HG02970 (cell line): ENCODE measurements at regions not wholly inside any gene's neighbourhood (a gene's known extent, or its start where the extent isn't known, plus 50 kb on each side); places are given as distances from the start of the nearest gene placed in this dataset.
"Not testable (repeated sequence)": the region's sequence is repeated elsewhere in the genome, so short reads cannot be mapped to it uniquely, and the experiment has no call there.

Experiments used
- ATAC-seq: cut with Tn5 transposase; IDR thresholded peaks from one replicate; pipeline ENCODE4 v1.9.1; 2021; ENCODE audit warnings: mild to moderate bottlenecking, moderate library complexity, moderate number of reproducible peaks; ENCODE audit not compliant: unreplicated experiment, low FRiP score

DNA sequence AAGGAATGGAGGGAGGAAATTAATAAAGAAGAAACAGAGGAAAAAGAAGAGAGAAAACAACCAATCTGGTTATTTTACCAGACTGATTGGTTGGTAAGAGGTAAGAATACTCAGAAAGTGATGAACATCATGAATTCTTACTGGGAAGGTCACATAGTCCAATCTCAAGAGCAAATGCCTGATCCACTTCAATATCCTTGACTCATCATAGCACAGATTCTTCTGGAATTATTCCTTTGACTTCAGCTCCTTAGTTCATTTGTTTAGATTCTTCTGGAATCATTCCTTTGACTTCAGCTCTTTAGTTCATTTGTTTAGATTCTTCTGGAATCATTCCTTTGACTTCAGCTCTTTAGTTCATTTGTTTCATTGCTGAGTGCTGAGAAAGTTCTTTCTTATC is 2030.6 kb upstream of the CELF4 start:
- ATAC-seq, result no peak

DNA sequence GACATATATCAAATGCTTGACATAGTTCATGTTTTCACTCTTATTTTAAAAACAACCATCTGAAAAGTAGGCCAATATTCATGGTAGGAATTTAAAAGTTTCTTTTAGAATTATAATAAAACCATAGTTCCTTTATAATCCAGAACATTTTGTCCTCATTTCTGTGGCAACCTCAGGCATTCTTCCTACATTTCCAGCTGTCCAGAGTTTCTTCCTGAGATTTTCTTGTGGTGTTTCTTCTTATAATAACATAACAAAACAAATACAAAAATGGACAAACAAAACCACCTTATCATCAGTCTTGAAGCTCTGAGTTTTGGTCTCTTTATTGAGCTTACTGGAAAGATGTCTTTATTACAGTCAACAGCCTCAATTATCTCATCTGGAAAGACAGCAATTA is 2028.6 kb upstream of the CELF4 start:
- ATAC-seq, result no peak

DNA sequence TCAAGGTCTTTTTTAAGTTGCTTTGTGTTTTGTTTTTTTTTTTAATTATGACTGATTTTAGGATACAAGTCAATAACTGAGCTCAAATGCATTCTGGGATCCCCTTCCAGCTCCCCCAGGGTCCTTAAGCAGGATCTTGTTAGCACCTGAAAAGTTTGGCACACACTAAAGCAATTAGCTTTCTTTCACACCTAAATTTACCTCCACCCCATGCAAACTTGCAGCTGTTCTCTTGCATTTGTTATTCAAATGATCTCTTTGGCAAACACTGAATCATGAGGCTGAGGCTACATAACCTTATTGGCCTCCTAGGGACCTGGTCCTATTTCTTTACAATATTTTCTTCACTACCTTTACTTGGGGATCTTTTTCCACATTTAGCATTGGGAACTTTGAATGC is 2026.1 kb upstream of the CELF4 start:
- no peak for ATAC-seq

DNA sequence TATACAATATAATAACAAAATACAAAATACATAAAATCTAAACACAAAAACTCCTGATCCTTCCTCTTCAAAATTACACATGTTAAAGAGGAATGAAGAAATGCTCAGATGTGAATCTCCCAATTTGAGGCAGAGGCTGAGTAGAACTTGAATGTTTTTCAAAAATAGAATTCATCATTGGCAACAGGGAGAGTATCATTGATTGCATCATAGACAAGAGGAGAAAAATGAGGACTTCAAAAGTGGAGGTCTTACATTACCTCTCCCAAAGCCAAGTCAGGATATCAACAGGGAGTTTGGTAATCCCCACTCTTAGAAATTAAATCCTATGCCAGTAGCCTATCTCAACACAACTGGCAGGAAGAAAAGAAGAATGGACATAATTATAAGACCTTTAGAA is 2023.9 kb upstream of the CELF4 start:
- ATAC-seq, result no peak

DNA sequence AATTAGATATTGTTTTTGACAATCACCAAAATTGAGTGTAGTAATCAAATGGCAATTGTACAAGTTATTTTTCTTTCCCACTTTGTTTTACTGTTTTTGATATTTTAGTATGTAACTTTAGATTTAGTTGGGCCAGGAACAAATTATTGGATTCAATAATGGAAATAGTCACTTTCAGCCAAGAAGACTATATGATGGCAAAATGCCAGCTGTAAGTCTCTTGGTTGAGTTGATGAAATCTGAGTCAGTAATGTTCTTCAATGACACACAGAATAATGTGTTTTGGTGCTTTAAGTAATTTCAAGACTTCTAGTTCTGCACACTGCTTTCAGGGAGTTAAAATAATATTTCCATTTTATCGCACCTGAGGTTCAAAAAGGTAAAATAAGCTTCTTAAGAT is 2022.0 kb upstream of the CELF4 start:
- ATAC-seq, result no peak

DNA sequence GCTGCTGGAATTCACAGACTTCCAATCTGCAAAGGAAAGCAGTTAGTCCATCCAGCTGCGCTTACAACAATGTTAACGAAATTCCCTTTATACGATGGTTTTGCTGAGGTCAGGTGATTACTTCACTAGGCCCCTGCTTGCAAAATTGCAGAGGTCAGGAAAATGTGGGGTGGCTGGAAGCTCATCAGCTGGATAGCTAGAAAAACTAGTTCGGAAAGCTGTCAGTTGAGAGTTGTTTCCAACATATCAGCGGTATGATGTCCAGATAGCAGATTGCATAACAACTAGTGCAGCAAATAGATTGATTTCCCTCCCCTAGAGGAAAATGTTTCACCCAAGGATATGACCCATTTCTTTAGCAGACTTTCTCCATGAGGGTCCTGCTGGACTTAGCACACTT is 2021.1 kb upstream of the CELF4 start:
- no peak for ATAC-seq

DNA sequence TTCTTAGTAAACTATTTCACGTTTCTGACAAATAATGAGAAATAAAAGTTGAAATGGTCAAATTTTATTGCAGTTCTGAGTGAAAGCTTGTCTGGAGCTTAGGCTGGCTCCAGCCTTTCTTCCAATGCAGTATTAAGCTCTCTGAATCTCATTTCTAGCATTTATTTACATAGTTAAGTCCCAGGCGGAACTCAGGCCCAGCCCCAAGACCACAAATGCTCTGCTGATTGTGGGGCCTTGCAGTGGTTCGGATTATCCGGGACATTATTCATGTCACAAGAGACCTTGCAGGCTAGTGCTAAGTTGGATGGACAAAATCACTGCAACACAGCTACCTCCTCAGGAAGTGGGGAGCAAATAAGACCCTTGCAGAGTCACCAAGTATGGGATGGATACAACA is 2009.3 kb upstream of the CELF4 start:
- ATAC-seq, result no peak

DNA sequence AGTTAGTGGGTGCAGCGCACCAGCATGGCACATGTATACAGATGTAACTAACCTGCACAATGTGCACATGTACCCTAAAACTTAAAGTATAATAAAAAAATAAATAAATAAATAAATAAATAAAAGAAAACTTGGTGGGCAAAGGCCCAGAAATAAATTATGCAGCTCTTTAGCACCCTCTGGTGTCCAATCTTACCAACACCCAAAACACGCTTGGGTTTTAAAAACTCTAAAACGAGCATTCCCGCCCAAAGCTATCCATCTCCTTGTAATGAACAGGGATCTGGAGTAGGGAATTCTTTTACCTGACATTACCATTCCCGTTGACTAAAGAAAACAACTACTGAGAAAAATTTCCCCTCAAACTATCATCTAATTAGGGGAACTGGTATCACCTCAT is 2005.9 kb upstream of the CELF4 start:
- ATAC-seq, result no peak

DNA sequence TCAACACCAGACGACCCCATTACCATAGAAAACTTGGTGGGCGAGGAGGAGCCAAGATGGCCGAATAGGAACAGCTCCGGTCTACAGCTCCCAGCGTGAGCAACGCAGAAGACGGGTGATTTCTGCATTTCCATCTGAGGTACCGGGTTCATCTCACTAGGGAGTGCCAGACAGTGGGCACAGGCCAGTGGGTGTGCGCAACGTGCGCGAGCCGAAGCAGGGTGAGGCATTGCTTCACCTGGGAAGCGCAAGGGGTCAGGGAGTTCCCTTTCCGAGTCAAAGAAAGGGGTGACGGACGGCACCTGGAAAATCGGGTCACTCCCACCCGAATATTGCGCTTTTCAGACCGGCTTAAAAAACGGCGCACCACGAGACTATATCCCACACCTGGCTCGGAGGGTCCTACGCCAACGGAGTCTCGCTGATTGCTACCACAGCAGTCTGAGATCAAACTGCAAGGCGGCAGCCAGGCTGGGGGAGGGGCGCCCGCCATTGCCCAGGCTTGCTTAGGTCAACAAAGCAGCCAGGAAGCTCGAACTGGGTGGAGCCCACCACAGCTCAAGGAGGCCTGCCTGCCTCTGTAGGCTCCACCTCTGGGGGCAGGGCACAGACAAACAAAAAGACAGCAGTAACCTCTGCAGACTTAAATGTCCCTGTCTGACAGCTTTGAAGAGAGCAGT is 2000.1 kb upstream of the CELF4 start:
- ATAC-seq, result not testable (repeated sequence)

DNA sequence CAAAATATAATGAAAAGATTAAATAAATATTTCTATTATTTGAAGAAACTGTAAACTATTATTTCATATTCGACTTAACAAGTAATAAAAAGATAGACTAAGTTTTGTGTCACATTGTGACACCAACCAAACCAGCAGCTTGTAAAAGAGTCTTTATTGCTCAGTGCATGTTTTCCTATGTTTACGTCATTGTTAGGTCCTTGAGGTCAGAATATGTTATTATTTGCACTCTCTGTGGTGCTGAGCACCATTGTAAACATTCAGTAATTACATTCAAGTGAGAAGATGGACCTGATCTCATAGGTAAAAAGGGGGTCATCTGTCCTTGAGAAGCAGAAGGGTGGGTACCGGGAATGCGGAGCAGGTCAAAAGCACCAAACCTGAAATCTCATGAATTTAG is 1999.1 kb upstream of the CELF4 start:
- ATAC-seq, result no peak

DNA sequence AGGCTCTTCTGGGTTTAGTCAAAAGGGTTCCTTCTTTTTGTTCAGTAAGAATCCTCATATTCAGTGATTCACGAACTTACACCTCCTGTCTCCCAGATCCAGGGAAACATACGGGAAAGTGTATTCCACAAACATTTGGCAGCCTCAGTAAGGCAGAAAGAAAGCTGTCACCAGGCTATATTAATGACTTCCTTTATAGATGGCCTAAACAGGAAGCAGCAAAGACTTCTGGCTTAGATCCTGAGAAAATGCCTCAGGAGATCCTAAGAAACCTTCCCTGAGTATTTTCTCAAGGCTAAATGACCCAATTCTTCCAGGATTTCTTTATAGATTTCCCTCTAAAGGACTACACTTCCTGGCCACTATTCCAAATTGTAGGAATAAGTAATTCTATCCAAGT is 1995.5 kb upstream of the CELF4 start:
- ATAC-seq, result no peak

DNA sequence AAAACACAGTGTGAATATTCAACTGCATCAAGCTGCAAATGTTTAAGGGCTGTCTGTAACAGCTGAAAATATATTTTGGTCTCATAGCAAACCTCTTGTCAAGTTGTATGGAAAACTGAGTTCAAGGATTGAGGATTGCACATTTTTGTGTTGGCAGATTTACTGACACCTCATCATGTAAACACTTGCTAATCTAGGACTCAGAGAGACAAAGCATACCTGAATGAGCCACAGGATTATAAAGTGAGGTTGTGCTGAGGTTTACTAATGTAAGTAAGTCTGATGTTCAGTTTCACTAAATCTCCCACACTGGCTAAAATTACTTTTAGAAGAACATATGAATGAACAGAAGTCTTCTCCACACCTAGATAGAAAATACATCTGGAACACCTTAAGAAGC is 1993.1 kb upstream of the CELF4 start:
- ATAC-seq, result no peak

DNA sequence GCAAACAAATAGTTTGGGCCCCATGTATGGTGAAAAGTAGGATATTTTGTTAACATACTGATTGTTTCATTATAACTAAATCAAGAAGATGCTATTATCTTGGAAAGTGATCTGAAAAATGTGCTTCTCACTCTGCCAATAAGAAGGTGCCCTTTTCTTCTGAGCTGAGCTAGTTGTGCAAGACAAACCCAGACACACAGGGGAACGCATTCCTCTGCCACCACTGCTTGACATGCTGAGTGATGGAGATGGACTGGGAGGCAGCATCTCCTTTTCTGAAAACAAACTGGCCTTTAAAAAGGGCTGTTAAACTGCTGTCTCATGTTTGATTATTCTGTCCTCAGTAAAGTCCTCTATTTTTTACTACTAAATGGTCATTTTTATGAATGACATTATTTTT is 1989.9 kb upstream of the CELF4 start:
- no peak for ATAC-seq

DNA sequence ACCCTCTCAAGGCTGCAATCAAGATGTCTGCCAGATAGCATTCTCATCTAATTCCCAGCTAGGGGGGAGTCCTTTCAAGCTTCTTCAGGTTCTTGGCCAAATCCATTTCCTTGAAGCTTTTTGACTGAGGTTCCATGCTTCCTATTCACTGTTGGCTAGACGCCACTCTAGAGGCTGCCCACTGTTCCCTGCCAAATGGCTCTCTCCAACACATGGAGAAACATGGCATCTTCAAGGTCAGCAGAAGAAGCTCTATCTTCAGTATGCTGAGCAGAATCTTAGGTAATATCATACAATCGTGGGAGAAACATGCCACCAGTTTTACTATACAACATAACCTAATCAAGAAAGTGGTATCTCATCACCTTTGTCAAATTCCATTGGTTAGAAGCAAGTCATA is 1985.1 kb upstream of the CELF4 start:
- ATAC-seq, result no peak

DNA sequence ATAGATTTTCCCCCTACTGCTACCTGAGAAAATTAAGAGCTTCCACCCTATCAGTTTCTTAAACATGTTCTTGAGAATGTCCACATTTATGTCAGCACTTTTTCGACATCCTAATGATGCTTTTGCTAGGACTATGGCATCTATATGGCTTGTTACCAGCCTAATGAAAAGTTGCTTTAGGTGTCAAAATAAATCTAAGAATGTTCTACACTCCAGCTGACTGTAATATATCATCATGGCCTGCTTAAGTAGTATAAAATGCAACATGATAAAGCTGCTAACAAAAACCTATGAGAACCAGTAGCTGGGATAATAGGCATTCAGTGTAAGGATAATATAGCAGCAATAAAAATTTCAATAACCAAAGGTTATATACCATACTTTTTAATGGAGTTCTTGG is 1983.5 kb upstream of the CELF4 start:
- ATAC-seq, result no peak

DNA sequence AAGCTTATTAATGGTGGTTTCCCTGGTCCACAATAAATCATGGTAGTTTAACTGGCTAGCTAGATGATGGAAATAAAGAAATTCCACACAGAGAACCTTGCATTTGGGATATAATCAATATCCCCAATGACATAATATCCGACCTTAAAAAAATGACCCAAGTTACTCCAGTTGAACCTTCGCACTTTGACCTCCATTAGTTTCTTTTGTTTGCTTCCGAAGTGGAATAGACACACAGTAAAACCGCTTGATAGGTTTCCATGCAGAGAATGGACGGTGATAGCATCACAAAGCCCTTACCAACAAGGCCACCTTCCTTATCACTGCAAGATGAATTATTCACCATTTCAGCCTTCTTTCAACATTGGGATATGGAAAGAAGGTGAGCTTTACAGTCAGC is 1966.1 kb upstream of the CELF4 start:
- ATAC-seq, result no peak

DNA sequence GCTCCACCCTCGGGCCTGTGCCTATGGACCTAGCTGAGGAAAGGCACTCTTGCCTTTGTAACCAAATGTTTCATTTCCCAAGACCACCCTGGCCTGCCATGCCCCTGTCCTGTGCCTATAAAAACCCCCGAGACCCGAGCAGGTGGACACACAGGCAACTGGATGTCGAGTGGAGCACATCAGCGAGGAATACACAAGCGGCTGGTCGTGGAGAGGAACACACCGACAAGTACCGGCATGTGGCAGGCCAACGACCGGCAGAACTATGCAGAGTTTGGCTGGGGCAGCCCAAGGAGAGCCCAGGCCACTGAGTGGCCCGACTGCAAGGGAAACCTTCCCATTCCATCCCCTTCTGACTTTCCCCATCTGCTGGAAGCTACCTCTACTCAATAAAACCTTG is 1963.8 kb upstream of the CELF4 start:
- ATAC-seq, result no peak

DNA sequence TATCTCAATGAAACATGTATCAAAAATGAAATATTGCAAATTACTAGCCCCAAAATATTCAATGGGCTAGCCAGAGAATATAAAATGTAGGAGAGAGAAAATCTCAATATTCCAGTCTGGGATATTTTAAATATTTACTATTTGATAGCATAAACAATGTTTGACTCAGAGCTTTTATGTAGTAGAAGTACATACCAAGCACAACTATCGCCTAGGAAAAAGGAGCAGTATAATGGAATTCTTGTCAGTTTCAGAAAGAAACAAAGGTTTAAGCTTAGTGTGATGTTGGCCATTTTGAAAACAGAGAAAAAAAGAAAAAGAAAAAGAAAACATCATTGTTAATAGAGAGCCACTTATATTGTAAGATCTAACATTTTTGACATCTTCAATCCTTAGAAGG is 1961.9 kb upstream of the CELF4 start:
- no peak for ATAC-seq

DNA sequence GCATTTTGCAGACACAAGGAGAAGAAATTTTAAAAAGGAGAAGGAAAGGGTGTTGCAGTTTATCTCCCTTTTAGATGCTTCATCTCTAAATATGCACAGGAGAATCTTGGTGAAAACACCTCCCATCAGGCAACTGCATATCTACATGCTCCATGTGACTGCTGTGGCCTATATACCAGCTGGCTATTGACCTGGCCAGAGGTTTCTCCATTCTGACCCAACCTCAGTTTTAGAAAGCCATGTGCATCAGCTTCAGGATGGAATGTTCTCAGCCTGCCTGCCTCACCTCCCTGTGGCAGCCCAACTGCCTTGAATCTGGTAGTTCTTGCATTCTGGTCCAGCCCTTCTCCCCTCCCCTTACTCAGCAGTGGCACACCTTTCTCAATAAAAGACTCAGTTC is 1958.8 kb upstream of the CELF4 start:
- ATAC-seq, result no peak

DNA sequence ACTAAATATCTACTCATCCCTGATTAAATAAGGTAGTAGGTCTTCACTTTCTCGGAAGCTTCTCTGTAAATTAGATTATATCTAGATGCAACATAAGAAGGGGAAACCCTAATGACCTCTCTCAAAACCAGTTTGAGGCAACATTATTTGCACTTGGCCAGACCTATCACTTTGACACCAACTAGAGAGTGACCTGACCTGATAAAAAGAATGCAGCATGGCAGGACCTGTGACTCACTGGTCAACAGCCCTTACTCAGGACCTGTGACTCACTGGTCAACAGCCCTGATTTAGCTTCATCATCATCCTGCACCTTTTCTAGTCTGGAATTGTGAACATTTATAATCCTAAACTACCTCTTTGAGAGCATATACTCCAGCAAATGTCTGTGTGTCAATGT is 1957.7 kb upstream of the CELF4 start:
- ATAC-seq, result no peak

DNA sequence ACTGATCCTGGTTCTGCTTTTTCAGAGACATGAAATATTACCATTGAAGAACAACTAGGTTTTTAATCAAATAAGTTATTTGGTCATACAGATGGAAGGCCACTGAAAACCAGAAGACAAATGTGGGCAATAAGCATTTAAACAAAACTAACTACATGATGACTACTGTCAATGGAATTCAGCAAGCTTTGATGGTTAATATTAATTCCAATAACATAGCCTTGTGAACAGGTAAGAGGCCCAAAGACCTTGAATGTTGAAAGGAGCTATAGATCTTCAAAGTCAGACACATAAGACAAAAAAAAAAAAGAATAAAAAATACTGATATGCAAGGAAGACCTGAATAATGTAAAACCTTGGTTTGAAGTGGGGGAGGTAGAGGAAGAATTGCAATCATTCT is 1955.6 kb upstream of the CELF4 start:
- no peak for ATAC-seq

DNA sequence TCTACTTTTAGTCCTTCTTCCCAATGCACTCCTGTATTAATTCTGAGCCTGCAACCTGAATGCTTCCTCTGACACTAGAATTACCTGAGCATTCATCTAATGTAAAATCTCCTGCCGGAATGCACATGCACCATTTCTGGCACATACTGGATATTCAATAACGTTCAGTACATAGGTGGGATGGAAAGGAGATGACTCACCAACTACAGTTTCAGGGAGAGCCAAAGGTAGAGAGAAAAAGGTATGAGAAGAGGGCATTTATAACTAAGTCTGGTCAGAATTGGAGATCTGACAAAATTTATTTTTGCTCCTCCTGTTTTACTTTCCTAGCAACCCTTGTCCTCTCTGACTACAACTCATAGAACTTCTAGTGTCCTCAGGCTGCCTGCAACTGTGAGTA is 1954.1 kb upstream of the CELF4 start:
- ATAC-seq, result no peak

DNA sequence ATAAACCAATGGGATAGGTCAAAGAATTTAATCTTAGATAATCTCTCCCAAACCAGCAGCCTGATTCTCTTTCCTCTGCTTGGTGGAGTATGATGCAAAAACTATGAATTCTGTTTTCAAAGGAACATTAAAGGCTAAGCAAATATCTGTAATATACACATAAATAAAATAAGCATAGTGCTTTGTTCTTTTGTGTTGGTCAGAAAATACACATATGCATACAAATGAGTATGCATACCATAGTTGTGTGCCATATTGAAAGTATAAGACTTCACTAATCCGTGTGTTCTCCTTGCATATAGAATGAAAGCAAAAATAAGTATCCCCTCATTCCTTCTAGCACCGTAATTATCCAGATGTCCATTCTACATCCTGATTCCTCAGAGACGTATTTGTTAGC is 1949.7 kb upstream of the CELF4 start:
- no peak for ATAC-seq
